ENCODE measurements at regions not wholly inside any gene's neighbourhood (a gene's known extent, or its start where the extent isn't known, plus 50 kb on each side); places are given as distances from the start of the nearest gene placed in this dataset.
A peak's percentile ranks its signal among the peaks of the same experiment; 100 is the strongest.

DNA sequence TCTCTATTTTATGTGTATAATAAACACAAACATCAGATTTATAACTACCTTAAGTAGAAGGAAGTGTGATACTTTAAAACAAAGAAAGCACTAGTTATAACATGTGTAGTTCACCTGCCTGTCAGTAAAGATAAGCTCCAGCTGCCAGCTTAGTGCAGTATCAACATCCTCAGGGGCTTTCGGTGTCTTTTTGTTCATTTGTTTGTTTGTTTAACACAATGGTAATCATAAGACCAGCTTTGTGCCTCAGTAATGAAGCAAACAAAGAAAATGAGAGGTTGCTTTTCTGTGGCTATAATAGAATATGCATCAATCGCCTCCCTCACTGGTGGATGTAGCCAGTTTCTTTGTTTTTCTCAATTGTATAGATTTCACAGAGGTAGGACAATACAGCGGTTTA, 1499.0 kb upstream of the TMEFF2 start:
- ChIA-PET CTCF (interaction anchor here (1.4 kb wide), 1 partner anchor 270 kb away, joined by 4 read pairs; no protein-coding TSS in a partner anchor), POLR2A (no interaction called here), RAD21 (ENCODE audit: unreplicated experiment) (no interaction called here), SMC1A (ENCODE audit: uncharacterized antibody, unreplicated experiment) (interaction anchor here (0.9 to 1.0 kb wide), 2 partner anchors 26 to 176 kb away, joined by 3 to 4 read pairs; no protein-coding TSS in a partner anchor)
- intact Hi-C loops (cut with micrococcal nuclease; ENCODE audit: unreplicated experiment): no loop called here
- no peak for FAIRE-seq
- Histone ChIP-seq H3K9ac (ENCODE audit: control insufficient read depth, insufficient read depth, low read length) (no peak overlapping the region), H3K4me3 (no peak overlapping the region), H4K20me1 (ENCODE audit: control insufficient read depth, insufficient read depth) (no peaks in the 10 kb centered on the region), H3K9me3 (replicated peaks; ENCODE audit: control insufficient read depth, insufficient read depth, low read length) (no peaks in the 10 kb centered on the region), H2AFZ (ENCODE audit: control insufficient read depth, low read depth, low read length) (no peak overlapping the region), H3K36me3 (ENCODE audit: control insufficient read depth in 2 of 2, insufficient read depth in 2 of 2, low read length in 1 of 2) (no peaks in the 10 kb centered on the region), H3K4me2 (ENCODE audit: control insufficient read depth, insufficient read depth) (no peak overlapping the region), H3K79me2 (ENCODE audit: control insufficient read depth, insufficient read depth, low read length) (no peaks in the 10 kb centered on the region), H3K4me1 (ENCODE audit: control insufficient read depth, insufficient read depth, low read length) (no peaks in the 10 kb centered on the region), H3K27me3 (replicated peaks in 1 of 2; ENCODE audit: control insufficient read depth in 2 of 2, insufficient read depth in 2 of 2, low read length in 1 of 2) (no peaks in the 10 kb centered on the region), H3K27ac (ENCODE audit: control insufficient read depth, insufficient read depth) (no peak overlapping the region)
- ATAC-seq: peak; percentile 58
- BruUV-seq (replicated peaks): no TSS peak
- in situ Hi-C loops (cut with MboI): loop anchor here (25.0 kb wide), 1 partner anchor 1619 kb away; no protein-coding TSS in a partner anchor
- TF ChIP-seq CREM (IDR thresholded peaks at IDR 0.05; ENCODE audit: low read depth) (no peak), NFYB (IDR thresholded peaks at IDR 0.05; ENCODE audit: insufficient read depth, low read depth, low read length) (no peak), KDM1A (IDR thresholded peaks at IDR 0.05; ENCODE audit: borderline replicate concordance) (no peak), EP300 (IDR thresholded peaks at IDR 0.05; ENCODE audit: borderline replicate concordance in 1 of 2, control insufficient read depth in 1 of 2, low read depth in 2 of 2, low read length in 2 of 2) (no peak), CEBPB (IDR thresholded peaks at IDR 0.05; ENCODE audit: borderline replicate concordance in 1 of 2, low read depth in 2 of 2, low read length in 2 of 2) (no peak), FOXK2 (IDR thresholded peaks at IDR 0.05) (no peak), SMAD1 (IDR thresholded peaks at IDR 0.05; ENCODE audit: low read depth, partially characterized antibody) (no peak), POLR2AphosphoS5 (IDR thresholded peaks at IDR 0.05; ENCODE audit: low read length) (no peak), MEF2A (IDR thresholded peaks at IDR 0.05; ENCODE audit: insufficient read depth, low read depth, low read length) (no peak), ZNF622 (IDR thresholded peaks at IDR 0.05) (no peak), SMAD5 (IDR thresholded peaks at IDR 0.05; ENCODE audit: low read depth) (no peak), NR2C1 (IDR thresholded peaks at IDR 0.05) (no peak), SP1 (IDR thresholded peaks at IDR 0.05; ENCODE audit: low read depth, low read length) (no peak), ZNF384 (IDR thresholded peaks at IDR 0.05; ENCODE audit: borderline replicate concordance, low read depth, low read length) (no peak)
- TF ChIP-seq, protein P1, sequence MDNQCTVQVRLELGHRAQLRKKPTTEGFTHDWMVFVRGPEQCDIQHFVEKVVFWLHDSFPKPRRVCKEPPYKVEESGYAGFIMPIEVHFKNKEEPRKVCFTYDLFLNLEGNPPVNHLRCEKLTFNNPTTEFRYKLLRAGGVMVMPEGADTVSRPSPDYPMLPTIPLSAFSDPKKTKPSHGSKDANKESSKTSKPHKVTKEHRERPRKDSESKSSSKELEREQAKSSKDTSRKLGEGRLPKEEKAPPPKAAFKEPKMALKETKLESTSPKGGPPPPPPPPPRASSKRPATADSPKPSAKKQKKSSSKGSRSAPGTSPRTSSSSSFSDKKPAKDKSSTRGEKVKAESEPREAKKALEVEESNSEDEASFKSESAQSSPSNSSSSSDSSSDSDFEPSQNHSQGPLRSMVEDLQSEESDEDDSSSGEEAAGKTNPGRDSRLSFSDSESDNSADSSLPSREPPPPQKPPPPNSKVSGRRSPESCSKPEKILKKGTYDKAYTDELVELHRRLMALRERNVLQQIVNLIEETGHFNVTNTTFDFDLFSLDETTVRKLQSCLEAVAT (IDR thresholded peaks at IDR 0.05): no peak
- TF ChIP-seq, protein P2, sequence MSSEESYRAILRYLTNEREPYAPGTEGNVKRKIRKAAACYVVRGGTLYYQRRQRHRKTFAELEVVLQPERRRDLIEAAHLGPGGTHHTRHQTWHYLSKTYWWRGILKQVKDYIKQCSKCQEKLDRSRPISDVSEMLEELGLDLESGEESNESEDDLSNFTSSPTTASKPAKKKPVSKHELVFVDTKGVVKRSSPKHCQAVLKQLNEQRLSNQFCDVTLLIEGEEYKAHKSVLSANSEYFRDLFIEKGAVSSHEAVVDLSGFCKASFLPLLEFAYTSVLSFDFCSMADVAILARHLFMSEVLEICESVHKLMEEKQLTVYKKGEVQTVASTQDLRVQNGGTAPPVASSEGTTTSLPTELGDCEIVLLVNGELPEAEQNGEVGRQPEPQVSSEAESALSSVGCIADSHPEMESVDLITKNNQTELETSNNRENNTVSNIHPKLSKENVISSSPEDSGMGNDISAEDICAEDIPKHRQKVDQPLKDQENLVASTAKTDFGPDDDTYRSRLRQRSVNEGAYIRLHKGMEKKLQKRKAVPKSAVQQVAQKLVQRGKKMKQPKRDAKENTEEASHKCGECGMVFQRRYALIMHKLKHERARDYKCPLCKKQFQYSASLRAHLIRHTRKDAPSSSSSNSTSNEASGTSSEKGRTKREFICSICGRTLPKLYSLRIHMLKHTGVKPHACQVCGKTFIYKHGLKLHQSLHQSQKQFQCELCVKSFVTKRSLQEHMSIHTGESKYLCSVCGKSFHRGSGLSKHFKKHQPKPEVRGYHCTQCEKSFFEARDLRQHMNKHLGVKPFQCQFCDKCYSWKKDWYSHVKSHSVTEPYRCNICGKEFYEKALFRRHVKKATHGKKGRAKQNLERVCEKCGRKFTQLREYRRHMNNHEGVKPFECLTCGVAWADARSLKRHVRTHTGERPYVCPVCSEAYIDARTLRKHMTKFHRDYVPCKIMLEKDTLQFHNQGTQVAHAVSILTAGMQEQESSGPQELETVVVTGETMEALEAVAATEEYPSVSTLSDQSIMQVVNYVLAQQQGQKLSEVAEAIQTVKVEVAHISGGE (CRISPR knock-in tag; IDR thresholded peaks at IDR 0.05): no peak
- WGBS (ENCODE audit: insufficient coverage, insufficient replicate concordance, low lambda C conversion rate, missing lambda C conversion rate): 28% methylated on average over 3 of the region's 3 CpGs
- no peak for DNase-seq (ENCODE audit: low read depth, low spot score)

Data from GM12878 (cell line).